NCI-H524 (cell line): ENCODE measurements at regions not wholly inside any gene's neighbourhood (a gene's known extent, or its start where the extent isn't known, plus 50 kb on each side); places are given as distances from the start of the nearest gene placed in this dataset.

Experiments used
- DNase-seq, 2 experiments: peaks; one replicate each; lab custom pipeline; 2025; lab: John Stamatoyannopoulos, UW

DNA sequence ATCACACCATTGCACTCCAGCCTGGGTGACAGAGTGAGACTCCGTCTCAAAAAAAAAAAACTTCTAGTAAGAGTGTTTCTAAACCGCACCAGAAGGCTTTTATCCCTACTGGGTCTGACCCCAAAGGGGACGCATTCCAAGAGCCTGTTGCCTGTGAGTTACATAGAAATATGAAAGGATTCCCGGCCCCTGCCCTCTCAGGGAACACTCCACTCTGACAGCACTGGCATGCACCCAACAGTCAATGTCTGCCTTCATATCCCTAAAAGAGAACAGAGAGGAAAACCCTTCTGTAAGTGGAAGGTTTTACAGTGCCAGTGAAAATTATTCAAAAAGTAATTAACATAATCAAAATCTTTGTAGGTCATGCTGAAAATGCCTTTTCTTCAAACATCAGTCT, 117.1 kb upstream of the PTPRT start:
- no peak for DNase-seq

DNA sequence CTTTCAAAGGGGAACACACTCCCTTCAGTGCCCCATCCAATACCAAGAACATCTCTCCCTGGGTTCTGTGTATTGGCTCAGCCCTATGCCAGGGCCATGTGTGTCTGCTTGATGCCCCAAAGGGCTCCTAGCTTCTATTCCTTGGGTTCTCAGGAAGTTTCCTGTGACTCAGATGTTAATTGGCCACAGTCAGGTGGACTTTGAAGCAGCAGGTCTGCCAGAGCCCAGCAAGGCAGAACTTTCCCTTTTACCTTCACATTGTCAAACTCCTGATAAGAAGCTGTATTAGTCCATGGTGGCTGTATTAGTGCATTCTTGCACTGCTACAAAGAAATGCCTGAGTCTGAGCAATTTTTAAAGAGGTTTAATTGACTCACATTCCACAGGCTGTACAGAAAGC, 116.0 kb upstream of the PTPRT start:
- no peak for DNase-seq

DNA sequence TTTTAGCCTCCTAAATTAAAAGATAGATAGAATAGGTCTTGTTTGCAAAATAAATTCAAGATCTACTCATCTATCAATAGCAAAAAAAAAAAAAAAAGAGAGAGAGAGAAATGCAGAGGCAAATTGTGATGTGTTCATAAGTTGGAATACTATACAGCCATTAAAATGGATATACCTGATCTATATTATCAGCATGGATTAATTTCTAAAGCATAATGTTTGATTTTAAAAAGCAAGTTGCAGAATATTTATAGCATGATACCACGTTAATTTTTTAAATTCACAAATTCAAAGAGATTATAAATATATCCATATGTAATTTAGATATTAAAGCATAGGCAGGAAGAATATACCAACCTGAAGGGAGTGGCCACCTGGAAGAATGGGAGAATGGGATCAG, 114.9 kb upstream of the PTPRT start:
- DNase-seq, result no peak

DNA sequence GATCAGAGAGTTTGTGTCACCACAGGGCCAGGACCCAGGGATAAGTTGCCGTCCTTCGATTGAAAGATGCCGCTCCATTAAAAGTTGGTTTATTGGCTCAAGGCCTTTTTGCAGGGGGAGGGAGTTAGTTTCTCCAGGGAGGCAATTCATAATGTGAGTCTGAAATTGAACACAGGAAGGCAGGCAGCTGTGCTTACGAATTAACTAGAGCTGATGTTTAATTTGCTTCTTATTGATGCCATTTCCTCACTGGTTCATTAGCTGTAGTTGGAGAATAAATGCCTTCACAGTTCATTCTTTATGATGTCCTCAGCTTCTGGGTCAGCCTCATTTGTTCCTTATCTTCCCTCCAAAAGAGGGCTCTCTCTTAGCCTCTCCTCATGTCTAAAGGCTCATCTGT, 113.2 kb upstream of the PTPRT start:
- DNase-seq, result no peak

DNA sequence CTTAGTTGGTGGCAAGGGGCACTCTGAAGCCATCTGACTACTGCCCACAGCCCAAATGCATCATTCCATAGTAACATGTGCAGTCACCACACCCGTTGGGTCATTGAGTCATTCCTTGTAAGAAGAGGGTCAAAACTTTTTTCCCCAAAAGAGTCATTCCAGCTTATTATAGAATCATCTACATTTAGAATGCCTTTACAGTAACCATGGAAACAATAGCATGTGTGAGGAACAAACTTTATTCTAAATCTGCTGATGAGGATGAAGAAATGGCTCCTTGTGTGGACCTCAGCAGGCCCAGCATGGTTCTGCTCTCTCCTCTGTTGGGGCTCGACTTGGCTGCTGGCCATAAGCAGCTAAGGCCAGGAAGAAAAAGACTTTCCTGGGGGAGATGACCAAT, 111.2 kb upstream of the PTPRT start:
- no peak for DNase-seq

DNA sequence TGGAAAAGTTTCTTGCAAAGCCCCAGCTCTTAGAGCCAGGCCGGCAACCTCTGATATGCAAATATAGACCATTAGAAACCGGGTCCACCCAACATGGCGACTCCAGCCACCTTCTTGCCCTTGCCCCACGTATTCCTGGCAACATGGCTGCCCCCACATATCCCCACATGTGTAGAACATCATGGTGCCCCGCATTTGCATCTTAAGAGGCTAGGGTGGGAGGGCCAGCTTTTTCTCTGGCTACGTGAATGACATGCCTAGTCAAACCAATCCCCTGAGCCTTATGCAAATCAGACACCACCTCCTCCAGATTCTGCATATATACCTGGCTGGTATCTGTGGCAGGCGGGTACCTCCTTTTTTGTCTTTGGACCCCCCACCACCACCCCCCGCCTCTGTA, 106.1 kb upstream of the PTPRT start:
- DNase-seq, result no peak

DNA sequence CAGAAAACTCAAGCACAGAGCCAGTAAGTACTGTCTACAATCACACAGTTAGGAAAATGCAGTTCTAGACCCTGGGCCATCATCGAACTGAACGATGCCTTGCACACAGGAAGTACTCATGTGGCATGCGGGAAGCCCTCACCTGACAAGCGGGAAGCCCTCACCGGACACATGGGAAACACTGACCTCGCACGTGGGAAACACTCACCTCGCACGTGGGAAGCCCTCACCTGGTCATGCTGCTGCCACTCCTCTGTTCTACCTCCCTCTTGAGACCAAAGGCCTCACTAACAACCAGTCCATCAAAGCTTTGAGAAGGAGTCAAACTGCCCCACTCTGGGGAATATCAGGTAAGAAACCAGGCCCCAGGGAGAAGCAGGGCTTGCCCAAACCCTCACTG, 105.6 kb upstream of the PTPRT start:
- no peak for DNase-seq

DNA sequence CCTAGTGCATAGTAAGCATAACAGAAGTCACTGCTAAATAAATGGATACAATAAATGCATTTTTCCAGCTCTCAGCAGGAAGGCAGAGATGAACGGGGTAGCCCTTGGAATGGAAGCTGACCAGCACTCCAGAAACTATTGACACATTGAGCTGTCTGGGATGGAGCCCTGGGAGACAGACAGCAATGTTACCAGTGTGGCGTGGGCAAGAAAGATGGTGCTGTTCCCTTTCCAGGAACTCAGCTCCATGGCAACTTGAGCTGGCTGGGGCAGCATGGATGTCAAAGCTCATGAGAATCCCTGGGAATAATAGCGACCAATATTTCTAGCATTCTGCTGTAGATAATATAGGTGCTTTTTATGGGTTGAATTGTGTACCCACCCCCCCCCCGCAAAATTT, 104.3 kb upstream of the PTPRT start:
- no peak for DNase-seq

DNA sequence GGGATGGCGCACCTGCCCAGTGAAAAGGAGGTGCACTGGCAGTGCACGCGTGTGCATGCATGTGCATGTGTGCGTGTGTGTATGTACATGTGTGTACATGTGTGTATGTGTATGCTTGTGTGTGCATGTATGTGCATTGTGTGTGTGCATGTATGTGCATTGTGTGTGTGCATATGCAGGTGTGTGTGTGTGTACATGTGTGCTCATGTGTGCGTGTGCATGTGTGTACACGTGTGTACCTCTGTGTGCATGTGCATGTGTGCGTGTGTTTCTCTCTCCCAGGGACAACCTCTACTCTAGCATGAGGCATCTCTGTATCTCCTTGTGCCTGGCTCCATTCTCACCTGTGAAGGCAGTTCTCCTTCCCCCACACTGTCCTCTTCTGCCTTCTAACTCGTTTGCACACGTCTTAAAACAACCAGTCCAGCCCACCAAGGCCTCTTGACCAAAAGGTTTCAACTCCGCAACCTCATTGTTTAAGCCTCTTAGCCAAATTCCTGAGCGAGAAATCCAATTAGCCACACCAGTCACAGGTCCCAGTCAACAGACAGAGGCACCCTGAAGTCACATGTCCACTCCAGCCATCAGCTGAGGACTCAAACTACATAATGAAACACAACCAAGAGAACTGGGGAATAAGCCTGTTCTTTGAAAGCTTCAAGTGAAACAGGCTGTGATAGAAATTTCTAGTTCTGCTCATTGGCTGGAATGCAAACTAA, 103.5 kb upstream of the PTPRT start:
- DNase-seq, result peak in 1 of 2 experiments; percentile 17

DNA sequence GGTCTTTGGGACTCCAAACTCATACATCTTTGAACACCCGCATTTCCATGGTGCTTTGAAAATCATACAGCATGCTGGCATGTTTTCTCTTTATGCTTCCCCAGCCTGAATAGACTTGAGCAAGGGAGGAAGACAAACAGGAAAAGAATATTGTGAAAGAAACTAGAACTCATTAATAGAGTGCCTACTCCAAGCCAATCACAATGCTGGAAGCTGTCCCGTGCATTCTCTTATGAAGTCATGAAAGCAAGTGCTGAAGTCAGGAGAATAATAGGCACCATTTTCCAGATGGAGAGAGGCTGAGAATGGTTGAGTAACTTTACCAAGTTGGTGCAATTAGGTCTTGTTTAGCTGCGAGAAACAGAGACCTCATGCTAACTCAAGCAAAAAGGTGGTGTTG, 102.5 kb upstream of the PTPRT start:
- DNase-seq, result no peak

DNA sequence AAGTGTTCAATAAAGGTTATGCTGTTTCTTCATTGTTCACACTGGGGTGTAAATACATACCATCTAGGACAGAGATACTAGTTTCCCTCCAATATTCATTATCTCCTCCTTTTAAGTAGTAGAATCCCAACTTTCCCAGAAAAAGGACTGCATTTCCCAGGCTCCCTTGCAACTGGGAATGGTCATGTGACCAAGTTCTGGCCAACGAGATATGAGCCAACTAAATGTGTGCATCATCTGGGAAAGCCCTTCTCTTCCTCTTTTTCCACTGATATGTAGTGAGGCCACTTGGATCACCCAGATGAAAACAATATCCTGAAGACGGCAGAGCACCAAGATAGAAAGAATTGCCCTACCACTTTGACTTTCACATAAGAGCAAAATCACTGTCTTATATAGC, 97.9 kb upstream of the PTPRT start:
- no peak for DNase-seq

DNA sequence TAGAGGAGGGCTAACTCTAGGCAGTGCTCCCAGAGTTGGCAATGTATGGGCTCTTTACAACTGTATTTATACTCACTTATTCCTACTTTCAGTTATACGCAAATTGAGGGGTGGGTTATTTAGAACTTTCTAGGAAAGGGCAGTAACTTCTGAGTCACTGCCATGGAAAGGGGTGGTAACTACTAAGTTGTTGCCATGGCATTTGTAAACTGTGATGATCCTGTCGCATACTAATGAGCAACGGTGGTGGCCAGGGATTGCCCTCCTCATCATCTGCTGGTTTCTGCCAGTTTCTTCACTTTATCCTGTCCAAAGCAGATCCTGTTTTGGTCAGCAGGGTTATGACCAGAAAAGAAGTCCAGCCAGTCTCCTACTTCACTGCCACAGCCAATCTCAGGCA, 95.5 kb upstream of the PTPRT start:
- no peak for DNase-seq

DNA sequence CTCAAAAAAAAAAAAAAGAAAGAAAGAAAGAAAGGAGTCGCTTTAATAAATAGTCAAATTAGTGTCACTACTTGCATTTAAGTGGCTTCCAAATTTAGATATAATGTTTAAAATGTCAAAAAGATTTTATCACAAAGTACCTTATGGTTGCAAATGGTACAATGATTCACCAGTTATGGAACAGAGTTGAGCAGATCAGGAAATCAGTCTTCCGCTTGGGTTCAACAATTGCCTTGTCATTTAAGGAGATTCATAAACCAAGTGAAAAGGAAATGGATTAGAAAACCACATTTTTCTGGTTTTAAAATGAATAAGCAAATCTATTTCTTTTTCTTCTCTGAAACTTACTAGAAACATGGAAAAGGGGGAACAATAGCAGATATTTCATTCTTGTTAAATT, 94.8 kb upstream of the PTPRT start:
- DNase-seq, result no peak

DNA sequence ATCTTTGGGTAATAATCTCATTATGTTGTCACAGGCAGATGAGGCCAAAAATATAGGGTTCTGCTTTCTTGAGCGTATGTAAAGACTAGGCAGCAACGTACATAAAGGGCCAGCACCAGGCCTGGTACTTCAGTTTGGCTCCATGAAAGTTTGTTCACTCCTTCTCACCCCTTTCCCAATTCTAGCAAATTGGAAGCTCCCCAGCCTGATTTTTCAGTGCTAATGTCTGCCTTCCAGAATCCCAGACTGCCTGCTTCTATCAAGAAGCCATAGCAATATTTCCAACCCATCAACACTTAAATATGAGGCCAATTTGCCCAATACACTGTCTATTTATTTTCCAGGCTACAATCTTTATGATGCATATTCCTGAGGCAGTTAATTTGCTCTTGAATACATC, 93.4 kb upstream of the PTPRT start:
- no peak for DNase-seq

DNA sequence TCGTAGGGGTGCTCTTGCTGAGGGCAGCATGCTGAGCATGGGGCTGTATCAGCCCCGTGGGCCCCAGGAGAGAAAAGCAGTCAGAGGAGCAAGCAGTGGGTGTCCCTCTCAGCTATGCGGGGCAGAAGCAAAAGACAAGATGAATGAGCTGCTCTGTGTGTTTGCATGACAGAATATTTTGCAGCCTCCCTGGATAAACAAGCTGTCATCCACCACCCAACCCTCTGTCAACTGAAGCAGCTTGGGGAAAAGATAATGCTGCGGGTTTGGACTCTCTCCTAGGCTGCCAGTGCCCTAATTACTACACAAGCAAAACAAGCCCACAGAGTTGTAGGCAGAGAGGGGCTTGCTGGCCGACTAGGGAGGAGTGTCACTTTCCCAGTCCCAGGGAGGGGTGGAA, 82.3 kb upstream of the PTPRT start:
- DNase-seq, result no peak

DNA sequence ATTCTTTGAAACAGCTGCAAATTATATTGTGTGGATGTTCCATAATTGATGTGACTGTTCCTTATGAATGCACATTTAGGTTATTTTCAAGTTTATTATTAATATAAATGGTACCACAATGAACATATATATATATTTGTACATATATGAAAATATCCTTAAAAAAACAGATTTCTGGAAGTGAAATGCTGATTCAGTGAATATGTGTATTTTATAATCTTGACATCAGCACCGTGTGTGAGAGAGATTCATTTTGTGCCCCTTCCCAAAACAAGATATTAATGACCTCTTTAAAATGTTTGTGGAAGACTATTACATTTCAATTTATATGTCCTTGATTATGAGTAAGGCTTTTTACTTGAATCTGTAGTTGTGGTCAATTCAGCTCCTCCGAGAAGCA, 75.7 kb upstream of the PTPRT start:
- DNase-seq, result no peak

DNA sequence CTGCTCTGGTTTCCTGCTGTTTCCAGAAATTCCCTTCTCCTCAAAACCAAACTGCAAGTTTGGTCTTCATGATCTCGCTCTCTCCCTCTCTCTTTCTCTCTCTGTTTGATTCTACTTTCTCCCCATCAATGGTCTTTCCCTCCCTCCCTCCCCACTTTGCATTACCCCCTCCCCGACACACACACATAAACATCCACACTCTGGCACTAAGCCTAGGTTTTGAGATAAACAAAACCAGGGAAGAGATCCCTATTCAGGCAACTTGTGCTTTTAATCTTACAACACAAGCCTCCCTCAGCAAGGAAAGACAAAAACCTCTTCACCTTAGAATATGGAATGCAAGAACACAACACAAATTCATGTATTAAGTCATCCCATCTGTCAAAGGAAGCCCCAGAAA, 73.5 kb upstream of the PTPRT start:
- no peak for DNase-seq

DNA sequence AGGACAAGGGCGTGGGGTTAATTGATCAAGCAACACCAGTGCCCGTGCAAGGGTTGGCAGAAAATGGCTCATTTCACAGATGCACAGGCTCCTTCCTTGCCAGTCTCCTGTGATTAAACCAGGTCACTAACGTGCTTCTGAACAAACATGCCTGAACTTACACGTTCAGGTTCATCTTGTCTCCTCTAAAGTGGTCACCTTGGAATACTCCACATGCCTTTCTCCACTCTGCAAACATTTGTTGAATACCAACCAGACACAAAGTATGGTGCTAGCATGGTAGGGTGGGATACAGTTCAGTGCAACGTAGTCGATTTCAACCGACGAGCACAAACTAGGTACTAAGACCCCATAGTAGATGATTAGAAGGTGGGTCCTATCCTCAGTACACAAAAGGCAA, 72.6 kb upstream of the PTPRT start:
- DNase-seq, result no peak

DNA sequence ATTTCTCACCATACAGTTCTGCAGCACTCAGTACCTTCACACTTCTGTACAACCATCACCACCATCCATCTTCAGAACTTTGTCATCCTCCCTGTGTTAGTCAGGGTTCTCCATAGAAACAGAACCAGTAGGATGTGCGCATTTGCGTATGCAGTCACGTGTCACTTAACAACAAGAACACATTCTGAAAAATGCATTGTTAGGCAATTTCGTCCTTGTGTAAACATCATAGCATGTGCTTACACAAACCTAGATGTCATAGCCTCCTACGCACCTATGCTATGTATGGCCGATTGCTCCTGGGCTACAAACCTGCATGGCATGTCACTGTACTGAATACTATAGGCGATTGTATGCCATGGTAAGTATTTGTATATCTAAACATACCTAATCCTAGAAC, 66.2 kb upstream of the PTPRT start:
- DNase-seq, result no peak

DNA sequence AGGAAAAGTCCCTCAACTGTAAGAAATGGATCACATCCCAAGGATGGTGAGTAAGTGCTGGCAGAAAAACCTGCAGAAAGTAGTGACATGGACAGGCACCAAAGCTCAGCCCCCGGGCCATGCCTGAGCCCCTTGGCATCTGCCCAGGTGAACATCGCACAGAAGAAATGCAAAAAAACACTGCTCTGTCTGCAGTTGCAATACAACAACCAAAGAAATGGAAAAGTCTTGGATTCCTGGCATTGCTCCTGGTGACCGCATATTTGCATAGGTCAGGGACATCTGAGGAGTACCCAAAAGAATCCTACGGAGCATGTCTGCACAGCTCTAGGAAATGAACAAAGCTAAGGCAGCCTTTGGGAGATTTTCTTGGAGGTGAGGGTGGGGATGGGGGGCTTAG, 63.1 kb upstream of the PTPRT start:
- no peak for DNase-seq

DNA sequence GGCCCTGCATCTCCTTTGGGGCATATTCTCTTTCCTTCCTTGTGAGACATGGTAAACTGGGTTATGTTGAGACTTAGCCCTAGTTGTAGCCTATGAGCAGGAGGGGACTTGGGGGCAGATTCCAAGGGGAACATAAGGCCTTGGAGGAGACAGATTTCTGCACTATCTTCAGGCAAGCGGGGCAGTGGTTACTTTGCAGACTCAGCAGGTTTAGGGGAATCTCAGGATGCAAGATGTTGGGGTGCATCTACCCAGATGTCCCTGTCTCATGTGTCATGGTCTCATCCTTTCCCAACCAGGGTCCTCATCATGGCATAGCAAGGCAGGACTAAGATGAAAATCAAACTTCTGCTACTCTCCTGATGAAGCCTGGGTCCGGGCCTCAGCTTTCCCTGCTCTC, 58.6 kb upstream of the PTPRT start:
- no peak for DNase-seq

DNA sequence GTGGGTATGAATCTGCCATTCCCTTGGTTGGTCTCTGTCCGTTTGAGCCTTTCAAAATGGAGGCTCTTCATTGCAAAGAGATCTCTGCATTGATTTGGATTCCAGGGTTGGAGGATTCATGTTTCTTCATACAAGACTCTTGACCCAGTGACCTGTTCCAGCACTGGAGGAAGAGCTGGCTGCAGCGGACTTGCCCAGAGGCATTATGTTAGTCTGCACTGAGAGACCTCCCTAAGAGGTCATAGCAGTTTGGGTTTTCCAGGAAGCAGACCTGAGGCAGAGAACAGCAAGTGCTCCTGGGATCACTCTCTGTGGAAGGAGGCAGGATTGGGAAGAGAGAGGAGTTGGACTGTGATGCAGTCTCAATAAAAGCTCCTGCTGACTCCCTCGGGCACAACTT, 57.7 kb upstream of the PTPRT start:
- no peak for DNase-seq

DNA sequence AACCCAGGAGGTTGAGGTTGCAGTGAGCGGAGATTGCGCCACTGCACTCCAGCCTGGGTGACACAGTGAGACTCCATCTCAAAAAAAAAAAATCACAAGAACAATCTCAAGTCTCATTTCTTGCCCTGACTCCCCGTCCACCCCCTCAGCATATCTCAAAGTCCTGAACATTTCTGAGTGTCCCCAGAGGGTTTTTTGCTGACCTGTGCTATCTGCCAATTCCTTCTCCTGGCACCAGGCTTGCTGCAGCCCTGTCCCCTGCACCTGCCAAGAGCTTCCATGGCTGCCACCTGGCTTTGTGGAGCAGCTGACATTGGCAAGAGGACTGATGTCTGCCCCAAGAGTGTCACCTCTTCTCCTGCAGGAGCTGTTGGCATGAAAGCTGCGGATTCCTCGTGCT, 54.9 kb upstream of the PTPRT start:
- DNase-seq, result no peak

DNA sequence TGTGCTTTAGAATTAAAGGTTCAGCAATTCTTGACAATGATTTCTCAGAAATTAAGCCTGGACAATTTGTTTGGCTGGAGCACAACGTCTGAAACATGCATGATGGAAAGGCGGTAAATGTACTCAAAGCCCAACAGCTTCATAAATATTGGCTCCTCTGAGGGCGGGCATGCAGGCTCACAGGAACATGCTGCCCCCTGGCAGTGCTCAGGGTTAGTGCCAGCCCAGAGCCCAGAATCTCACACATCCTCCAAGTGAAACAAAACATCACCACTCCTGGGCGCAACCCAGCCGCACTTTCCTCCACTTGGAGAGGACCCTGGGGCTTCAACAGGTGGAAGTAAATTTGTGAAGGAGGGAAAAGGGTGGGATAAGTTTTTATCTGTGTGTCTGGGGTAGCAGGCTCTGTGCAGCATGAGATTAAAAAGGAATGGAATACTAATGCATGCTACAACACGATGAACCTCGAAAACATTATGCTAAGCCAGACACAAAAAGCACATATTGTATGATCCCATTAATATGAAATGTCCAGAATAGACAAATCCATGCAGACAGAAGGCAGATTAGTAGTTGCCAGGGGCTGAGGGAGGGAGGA, 54.1 kb upstream of the PTPRT start:
- DNase-seq, result peak; percentile 55 to 76
